H9 (cell line): ENCODE measurements at regions not wholly inside any gene's neighbourhood (a gene's known extent, or its start where the extent isn't known, plus 50 kb on each side); places are given as distances from the start of the nearest gene placed in this dataset.

Experiments used
- DNase-seq: peaks from one replicate; pipeline ENCODE4 v3.0.0-alpha.2; 2017
- H2AFZ ChIP-seq: one replicate; pipeline ENCODE4 v1.6.1; 2013; ENCODE audit warnings: mild to moderate bottlenecking, low read length, control low read depth, moderate library complexity
- H2AK5ac ChIP-seq: 2 replicates; pipeline ENCODE4 v1.6.1; 2013; ENCODE audit warnings: low read length, control low read depth, mixed read lengths; ENCODE audit not compliant: insufficient read length
- H2BK120ac ChIP-seq: one replicate; pipeline ENCODE4 v1.6.1; 2013; ENCODE audit warnings: low read depth, mild to moderate bottlenecking, low read length, control low read depth, inconsistent platforms; ENCODE audit not compliant: poor library complexity, severe bottlenecking
- H2BK12ac ChIP-seq: 2 replicates; pipeline ENCODE4 v1.6.1; 2013; ENCODE audit warnings: low read length, control low read depth, mixed read lengths, low read depth; ENCODE audit not compliant: insufficient read length
- H2BK15ac ChIP-seq: 2 replicates; pipeline ENCODE4 v1.6.1; 2013; ENCODE audit warnings: low read depth, low read length, control low read depth
- H2BK20ac ChIP-seq: one replicate; pipeline ENCODE4 v1.6.1; 2013; ENCODE audit warnings: low read depth, mild to moderate bottlenecking, low read length, control low read depth, inconsistent platforms; ENCODE audit not compliant: poor library complexity, severe bottlenecking
- H2BK5ac ChIP-seq: 2 replicates; pipeline ENCODE4 v1.6.1; 2013; ENCODE audit warnings: low read length, control low read depth, mixed read lengths; ENCODE audit not compliant: insufficient read length
- H3K14ac ChIP-seq: 2 replicates; pipeline ENCODE4 v1.6.1; 2013; ENCODE audit warnings: low read length, control low read depth; ENCODE audit not compliant: insufficient read depth
- H3K18ac ChIP-seq: 2 replicates; pipeline ENCODE4 v1.6.1; 2013; ENCODE audit warnings: low read depth, mild to moderate bottlenecking, mixed read lengths, low read length, control low read depth; ENCODE audit not compliant: insufficient read length
- H3K23ac ChIP-seq: 2 replicates; pipeline ENCODE4 v1.6.1; 2013; ENCODE audit warnings: low read length, control low read depth, mixed read lengths, low read depth; ENCODE audit not compliant: insufficient read length
- H3K23me2 ChIP-seq: 2 replicates; pipeline ENCODE4 v1.6.1; 2013; ENCODE audit warnings: low read depth, mild to moderate bottlenecking, mixed read lengths, low read length, control low read depth; ENCODE audit not compliant: insufficient read length, poor library complexity, severe bottlenecking
- H3K27ac ChIP-seq: 2 replicates; pipeline ENCODE4 v1.5.1; 2013; ENCODE audit warnings: low read length, control low read depth, mixed read lengths, low read depth; ENCODE audit not compliant: insufficient read length
- H3K27me3 ChIP-seq: 2 replicates; pipeline ENCODE4 v1.6.1; 2013; ENCODE audit warnings: low read length, control low read depth, inconsistent platforms; ENCODE audit not compliant: insufficient read depth
- H3K4ac ChIP-seq: 2 replicates; pipeline ENCODE4 v1.6.1; 2013; ENCODE audit warnings: low read depth, mild to moderate bottlenecking, control low read depth, inconsistent platforms, low read length, moderate library complexity
- H3K4me1 ChIP-seq: 2 replicates; pipeline ENCODE4 v1.6.1; 2013; ENCODE audit warnings: low read length, control low read depth, inconsistent platforms; ENCODE audit not compliant: insufficient read depth
- H3K4me2 ChIP-seq: 2 replicates; pipeline ENCODE4 v1.6.1; 2013; ENCODE audit warnings: low read length, control low read depth, mixed read lengths; ENCODE audit not compliant: insufficient read length, insufficient read depth
- H3K56ac ChIP-seq: 2 replicates; pipeline ENCODE4 v1.6.1; 2013; ENCODE audit warnings: low read depth, mild to moderate bottlenecking, mixed read lengths, low read length, control low read depth; ENCODE audit not compliant: insufficient read length
- H3K79me1 ChIP-seq: 2 replicates; pipeline ENCODE4 v1.6.1; 2013; ENCODE audit warnings: low read depth, mild to moderate bottlenecking, moderate library complexity, low read length, control low read depth, inconsistent platforms; ENCODE audit not compliant: insufficient read depth, poor library complexity, severe bottlenecking
- H3K79me2 ChIP-seq: 2 replicates; pipeline ENCODE4 v1.6.1; 2013; ENCODE audit warnings: low read length, control low read depth, inconsistent platforms; ENCODE audit not compliant: insufficient read depth
- H3K9ac ChIP-seq: 2 replicates; pipeline ENCODE4 v1.6.1; 2013; ENCODE audit warnings: low read length, control low read depth, mixed read lengths; ENCODE audit not compliant: insufficient read length; ENCODE audit errors: extremely low read depth
- H3K9me3 ChIP-seq: one replicate; pipeline ENCODE4 v1.6.1; 2013; ENCODE audit warnings: low read depth, low read length, inconsistent platforms; ENCODE audit not compliant: control insufficient read depth
- H3T11ph ChIP-seq: one replicate; pipeline ENCODE4 v1.6.1; 2013; ENCODE audit warnings: mild to moderate bottlenecking, low read length, control low read depth, inconsistent platforms
- H4K20me1 ChIP-seq: one replicate; pipeline ENCODE4 v1.6.1; 2013; ENCODE audit not compliant: control insufficient read depth, insufficient read length, insufficient read depth
- H4K5ac ChIP-seq: 2 replicates; pipeline ENCODE4 v1.6.1; 2013; ENCODE audit warnings: low read depth, mild to moderate bottlenecking, mixed read lengths, low read length, control low read depth; ENCODE audit not compliant: insufficient read length
- H4K8ac ChIP-seq: replicated peaks from 2 replicates; pipeline ENCODE4 v1.6.1; 2013; ENCODE audit warnings: low read length, control low read depth, mixed read lengths, low read depth; ENCODE audit not compliant: insufficient read length
- H4K91ac ChIP-seq: 2 replicates; pipeline ENCODE4 v1.6.1; 2013; ENCODE audit warnings: low read depth, mild to moderate bottlenecking, moderate library complexity, mixed read lengths, low read length, control low read depth; ENCODE audit not compliant: insufficient read length
- H3K27ac Mint-ChIP-seq, 3 experiments: 2 replicates in 2 of 3; 3 replicates in 1 of 3; pipeline ENCODE4 v1.8.0; 2020 to 2021; ENCODE audit warnings: mixed read lengths in 3 of 3, mild to moderate bottlenecking in 1 of 3, moderate library complexity in 1 of 3
- H3K27me3 Mint-ChIP-seq: 2 replicates; pipeline ENCODE4 v1.8.0; 2021; ENCODE audit warnings: low read depth, mild to moderate bottlenecking, moderate library complexity, mixed read lengths
- H3K36me3 Mint-ChIP-seq, 3 experiments: 2 replicates in 2 of 3; 3 replicates in 1 of 3; pipeline ENCODE4 v1.8.0; 2020 to 2021; ENCODE audit warnings: low read depth in 3 of 3, mixed read lengths in 3 of 3; ENCODE audit not compliant: insufficient read depth in 1 of 3
- H3K4me1 Mint-ChIP-seq, 2 experiments: 2 replicates each; pipeline ENCODE4 v1.8.0; 2020; ENCODE audit warnings: mixed read lengths in 2 of 2
- H3K4me3 Mint-ChIP-seq, 2 experiments: 2 replicates in 1 of 2; 3 replicates in 1 of 2; pipeline ENCODE4 v1.8.0; 2020 to 2021; ENCODE audit warnings: mild to moderate bottlenecking in 2 of 2, mixed read lengths in 2 of 2, moderate library complexity in 1 of 2
- H3K9me3 Mint-ChIP-seq, 2 experiments: 2 replicates in 1 of 2; 3 replicates in 1 of 2; pipeline ENCODE4 v1.8.0; 2020; ENCODE audit warnings: mild to moderate bottlenecking in 2 of 2, mixed read lengths in 2 of 2, moderate library complexity in 1 of 2
- CTCF ChIP-seq: fragments of 200-600 bp; sonication (generic); conservative IDR thresholded peaks from 3 replicates; pipeline ENCODE4 v1.8.0; 2021; ENCODE audit warnings: antibody characterized with exemption, mild to moderate bottlenecking

DNA sequence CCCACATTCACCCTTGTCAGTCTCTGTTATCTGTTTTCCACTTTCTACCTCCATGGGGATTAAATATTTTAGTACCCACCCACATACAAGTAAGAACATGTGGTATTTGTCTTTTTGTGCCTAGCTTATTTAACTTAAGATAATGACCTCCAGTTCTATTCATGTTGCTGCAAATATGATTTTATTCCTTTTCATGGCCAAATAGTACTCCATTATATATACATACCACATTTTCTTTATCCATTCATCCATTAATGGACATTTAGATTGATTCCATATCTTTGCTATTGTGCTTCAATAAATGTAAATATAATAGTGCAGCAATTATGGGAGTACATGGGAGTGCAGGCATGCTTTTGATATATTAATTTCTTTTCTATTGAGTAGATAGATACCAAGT is 185.8 kb downstream of the RPAP3 start:
- Histone ChIP-seq H3K4me2 (no peak overlapping the region), H3K18ac (no peak overlapping the region), H3K23ac (no peak overlapping the region), H2AK5ac (no peak overlapping the region), H2BK12ac (no peak overlapping the region), H3K56ac (no peak overlapping the region), H3K79me2 (no peaks in the 10 kb centered on the region), H4K5ac (no peak overlapping the region), H4K8ac (no peak overlapping the region), H3K9ac (no peak overlapping the region), H2BK120ac (no peak overlapping the region), H2BK5ac (no peak overlapping the region), H3K23me2 (no peaks in the 10 kb centered on the region), H3K27ac (no peak overlapping the region), H3K27me3 (no peaks in the 10 kb centered on the region), H4K20me1 (no peaks in the 10 kb centered on the region), H2BK20ac (no peak overlapping the region), H3K9me3 (peaks cover 23% of the 10 kb centered on the region), H3K4ac (no peak overlapping the region), H3K4me1 (no peaks in the 10 kb centered on the region), H3K79me1 (no peaks in the 10 kb centered on the region), H3T11ph (no peak overlapping the region), H4K91ac (no peak overlapping the region), H2BK15ac (no peak overlapping the region), H2AFZ (no peak overlapping the region), H3K14ac (no peak overlapping the region)
- peaks cover 0 to 9% (median 7%) of the 10 kb centered on the region in 3 experiments; a peak in 6 of 7 replicates for H3K36me3 Mint-ChIP-seq
- peaks cover 43 to 76% of the 10 kb centered on the region in 2 experiments for H3K9me3 Mint-ChIP-seq
- H3K27ac Mint-ChIP-seq = no peak overlapping the region
- no peak for DNase-seq
- H3K4me1 Mint-ChIP-seq = no peaks in the 10 kb centered on the region
- peaks cover 2% of the 10 kb centered on the region for H3K27me3 Mint-ChIP-seq
- no peak for TF ChIP-seq CTCF
- H3K4me3 Mint-ChIP-seq = no peak overlapping the region
